Activated CD4-positive, alpha-beta T cell treated with anti-CD3 and anti-CD28 coated beads for 36 hours (primary cell): ENCODE measurements at regions not wholly inside any gene's neighbourhood (a gene's known extent, or its start where the extent isn't known, plus 50 kb on each side); places are given as distances from the start of the nearest gene placed in this dataset.

Experiments
- ATAC-seq: fragments of 200-7000 bp; cut with Tn5 transposase; one replicate; pipeline ENCODE4 v1.10.0; 2021; ENCODE audit warnings: mild to moderate bottlenecking, moderate library complexity
- CTCF ChIA-PET: fragments of 350-600 bp; sonication (Branson Sonifier 250); formaldehyde crosslinking; loops from one replicate; lab custom pipeline; 2021; ENCODE audit warnings: antibody characterized with exemption; lab: Charles Lee
- POLR2A ChIA-PET: fragments of 350-600 bp; sonication (Branson Sonifier 250); formaldehyde crosslinking; loops from one replicate; lab custom pipeline; 2021; ENCODE audit warnings: antibody characterized with exemption, inconsistent platforms; lab: Charles Lee
- DNase-seq: peaks from one replicate; pipeline ENCODE4 v3.0.0-alpha.2; 2020
- H3K27ac Mint-ChIP-seq: one replicate; pipeline ENCODE4 v1.8.0; 2021; ENCODE audit warnings: mixed read lengths
- H3K27me3 Mint-ChIP-seq: one replicate; pipeline ENCODE4 v1.8.0; 2021; ENCODE audit warnings: mixed read lengths
- H3K36me3 Mint-ChIP-seq: one replicate; pipeline ENCODE4 v1.8.0; 2021; ENCODE audit warnings: low read depth, mixed read lengths
- H3K4me1 Mint-ChIP-seq: one replicate; pipeline ENCODE4 v1.8.0; 2021; ENCODE audit warnings: mixed read lengths
- H3K4me3 Mint-ChIP-seq: one replicate; pipeline ENCODE4 v1.8.0; 2021; ENCODE audit warnings: mild to moderate bottlenecking, moderate library complexity, mixed read lengths
- H3K9me3 Mint-ChIP-seq: one replicate; pipeline ENCODE4 v1.8.0; 2021; ENCODE audit warnings: low read depth, mixed read lengths
- intact Hi-C, 2 experiments: fragments of 100-400 bp; cut with DNase I in 1 of 2; cut with micrococcal nuclease in 1 of 2; formaldehyde crosslinking; loops; one replicate each; pipeline versions ENCODE4 v1.14.2 to v1.15.1; 2022 to 2024; cut with DNase I, micrococcal nuclease

- H3K27ac Mint-ChIP-seq, result no peak overlapping the region
- H3K4me3 Mint-ChIP-seq, result no peak overlapping the region
- no peaks in the 10 kb centered on the region for H3K27me3 Mint-ChIP-seq
- H3K4me1 Mint-ChIP-seq, result no peaks in the 10 kb centered on the region
- ATAC-seq, result no peak
- DNase-seq, result no peak
- intact Hi-C loops, result no loop called here
- H3K9me3 Mint-ChIP-seq, result peaks cover 14% of the 10 kb centered on the region
- ChIA-PET CTCF (no interaction called here), POLR2A (no interaction called here)
- H3K36me3 Mint-ChIP-seq, result no peaks in the 10 kb centered on the region
These were observed 1381.6 kb upstream of the TENM3 start for GRCh38 chr4:180861651-180862050.

GRCh38 chr4:180866933-180867643 is 1376.1 kb upstream of the TENM3 start:
- Mint-ChIP-seq H3K4me1 (no peaks in the 10 kb centered on the region), H3K36me3 (no peaks in the 10 kb centered on the region), H3K4me3 (no peak overlapping the region), H3K9me3 (peaks cover 3% of the 10 kb centered on the region), H3K27me3 (no peaks in the 10 kb centered on the region), H3K27ac (no peak overlapping the region)
- DNase-seq (no peak), ATAC-seq (no peak)
- ChIA-PET POLR2A (no interaction called here), CTCF (no interaction called here)
- intact Hi-C loops, result no loop called here

- POLR2A ChIA-PET, result no interaction called here
- Mint-ChIP-seq H3K27ac (no peak overlapping the region), H3K9me3 (peaks cover 16% of the 10 kb centered on the region), H3K4me1 (no peaks in the 10 kb centered on the region), H3K4me3 (no peak overlapping the region), H3K27me3 (no peaks in the 10 kb centered on the region), H3K36me3 (no peaks in the 10 kb centered on the region)
- DNase-seq, result no peak
- intact Hi-C loops, result no loop called here
- CTCF ChIA-PET, result no interaction called here
- ATAC-seq, result no peak
These were observed 1372.6 kb upstream of the TENM3 start for GRCh38 chr4:180870623-180871022.

GRCh38 chr4:180898305-180898704 is 1344.9 kb upstream of the TENM3 start:
- ATAC-seq (no peak), DNase-seq (no peak)
- Mint-ChIP-seq H3K4me3 (no peak overlapping the region), H3K4me1 (no peaks in the 10 kb centered on the region), H3K36me3 (no peaks in the 10 kb centered on the region), H3K9me3 (peaks cover 6% of the 10 kb centered on the region), H3K27ac (no peak overlapping the region), H3K27me3 (no peaks in the 10 kb centered on the region)
- ChIA-PET CTCF (interaction anchor here (0.7 kb wide), 1 partner anchor 100 kb away, joined by 5 read pairs; no protein-coding TSS in a partner anchor), POLR2A (no interaction called here)
- intact Hi-C loops, result no loop called here

- ChIA-PET POLR2A (no interaction called here), CTCF (interaction anchor here (0.6 kb wide), 1 partner anchor 69 kb away, joined by 3 read pairs; no protein-coding TSS in a partner anchor)
- Mint-ChIP-seq H3K27ac (no peak overlapping the region), H3K36me3 (no peaks in the 10 kb centered on the region), H3K4me3 (no peak overlapping the region), H3K27me3 (no peaks in the 10 kb centered on the region), H3K4me1 (no peaks in the 10 kb centered on the region), H3K9me3 (peaks cover 4% of the 10 kb centered on the region)
- intact Hi-C loops, result no loop called here
- DNase-seq (no peak), ATAC-seq (no peak)
These were observed 1342.4 kb upstream of the TENM3 start for GRCh38 chr4:180900781-180901180.

GRCh38 chr4:180909279-180909678 is 1333.9 kb upstream of the TENM3 start:
- CTCF ChIA-PET, result interaction anchor here (0.7 kb wide), 1 partner anchor 98 kb away, joined by 3 read pairs; no protein-coding TSS in a partner anchor

GRCh38 chr4:180913750-180914149 is 1329.5 kb upstream of the TENM3 start:
- no peak for DNase-seq
- Mint-ChIP-seq H3K4me3 (no peak overlapping the region), H3K4me1 (no peaks in the 10 kb centered on the region), H3K27ac (no peak overlapping the region), H3K36me3 (no peaks in the 10 kb centered on the region), H3K27me3 (no peaks in the 10 kb centered on the region), H3K9me3 (peaks cover 2% of the 10 kb centered on the region)
- CTCF ChIA-PET, result no interaction called here
- POLR2A ChIA-PET, result no interaction called here
- ATAC-seq, result no peak
- intact Hi-C loops, result no loop called here

More at GRCh38 chr4:180909279-180909678, 1333.9 kb upstream of the TENM3 start:
- no peak for DNase-seq
- Mint-ChIP-seq H3K9me3 (peaks cover 2% of the 10 kb centered on the region), H3K27ac (no peak overlapping the region), H3K36me3 (no peaks in the 10 kb centered on the region), H3K27me3 (no peaks in the 10 kb centered on the region), H3K4me3 (no peak overlapping the region), H3K4me1 (no peaks in the 10 kb centered on the region)
- POLR2A ChIA-PET, result no interaction called here
- intact Hi-C loops, result no loop called here
- ATAC-seq, result no peak

- ATAC-seq (no peak), DNase-seq (no peak)
- ChIA-PET CTCF (no interaction called here), POLR2A (no interaction called here)
- H3K4me1 Mint-ChIP-seq, result no peaks in the 10 kb centered on the region
- no peaks in the 10 kb centered on the region for H3K36me3 Mint-ChIP-seq
- H3K27me3 Mint-ChIP-seq, result no peaks in the 10 kb centered on the region
- intact Hi-C loops, result no loop called here
- H3K9me3 Mint-ChIP-seq, result peaks cover 3% of the 10 kb centered on the region
- no peak overlapping the region for H3K27ac Mint-ChIP-seq
- H3K4me3 Mint-ChIP-seq, result no peak overlapping the region
These were observed 1319.7 kb upstream of the TENM3 start for GRCh38 chr4:180923486-180923885.

- DNase-seq (no peak), ATAC-seq (no peak)
- H3K27ac Mint-ChIP-seq, result no peak overlapping the region
- H3K4me3 Mint-ChIP-seq, result no peak overlapping the region
- no peaks in the 10 kb centered on the region for H3K27me3 Mint-ChIP-seq
- H3K4me1 Mint-ChIP-seq, result no peaks in the 10 kb centered on the region
- ChIA-PET POLR2A (no interaction called here), CTCF (no interaction called here)
- intact Hi-C loops, result no loop called here
- H3K36me3 Mint-ChIP-seq, result no peaks in the 10 kb centered on the region
- H3K9me3 Mint-ChIP-seq, result peaks cover 3% of the 10 kb centered on the region
These were observed 1317.4 kb upstream of the TENM3 start for GRCh38 chr4:180925805-180926204.

GRCh38 chr4:180926277-180926676 is 1316.9 kb upstream of the TENM3 start:
- CTCF ChIA-PET, result no interaction called here
- Mint-ChIP-seq H3K9me3 (no peaks in the 10 kb centered on the region), H3K4me1 (no peaks in the 10 kb centered on the region), H3K36me3 (no peaks in the 10 kb centered on the region), H3K27me3 (no peaks in the 10 kb centered on the region), H3K4me3 (no peak overlapping the region), H3K27ac (no peak overlapping the region)
- POLR2A ChIA-PET, result no interaction called here
- DNase-seq, result no peak
- no peak for ATAC-seq
- intact Hi-C loops, result no loop called here

GRCh38 chr4:180932370-180933001 is 1310.7 kb upstream of the TENM3 start:
- Mint-ChIP-seq H3K36me3 (no peaks in the 10 kb centered on the region), H3K4me3 (no peak overlapping the region), H3K4me1 (no peaks in the 10 kb centered on the region), H3K9me3 (no peaks in the 10 kb centered on the region), H3K27me3 (no peaks in the 10 kb centered on the region), H3K27ac (no peak overlapping the region)
- CTCF ChIA-PET, result no interaction called here
- POLR2A ChIA-PET, result no interaction called here
- DNase-seq (no peak), ATAC-seq (no peak)
- intact Hi-C loops, result no loop called here

GRCh38 chr4:180937083-180937482 is 1306.1 kb upstream of the TENM3 start:
- Mint-ChIP-seq H3K36me3 (no peaks in the 10 kb centered on the region), H3K27ac (no peak overlapping the region), H3K4me1 (no peaks in the 10 kb centered on the region), H3K9me3 (peaks cover 2% of the 10 kb centered on the region), H3K4me3 (no peak overlapping the region), H3K27me3 (no peaks in the 10 kb centered on the region)
- ATAC-seq (no peak), DNase-seq (no peak)
- CTCF ChIA-PET, result no interaction called here
- POLR2A ChIA-PET, result interaction anchor here (0.7 kb wide), 1 partner anchor 1363 kb away, joined by 3 read pairs; no protein-coding TSS in a partner anchor
- intact Hi-C loops, result no loop called here
